CD4-positive, CD25-positive, alpha-beta regulatory T cell (primary cell): ENCODE measurements at regions not wholly inside any gene's neighbourhood (a gene's known extent, or its start where the extent isn't known, plus 50 kb on each side); places are given as distances from the start of the nearest gene placed in this dataset.
"Not testable (repeated sequence)": the region's sequence is repeated elsewhere in the genome, so short reads cannot be mapped to it uniquely, and the experiment has no call there.

ENCODE experiments used
- ATAC-seq, 2 donors: fragments of 150-1000 bp; cut with Tn5 transposase; one replicate each; pipeline ENCODE4 v1.10.0; 2021; ENCODE audit warnings: low read depth in 2 of 2, moderate number of reproducible peaks in 2 of 2, moderate library complexity in 1 of 2
- DNase-seq, 3 donors: peaks; one replicate each; pipeline versions ENCODE4 v3.0.0 to v3.0.0-alpha.2; 2012 to 2022; ENCODE audit warnings: mixed read lengths in 1 of 3
- H3K27ac ChIP-seq: one replicate; pipeline ENCODE4 v1.7.0; 2013; ENCODE audit warnings: mild to moderate bottlenecking, low read length; ENCODE audit not compliant: insufficient read depth, poor library complexity, severe bottlenecking
- H3K27me3 ChIP-seq: one replicate; pipeline ENCODE4 v1.7.0; 2013; ENCODE audit warnings: low read length; ENCODE audit not compliant: control insufficient read depth, insufficient read depth
- H3K36me3 ChIP-seq: one replicate; pipeline ENCODE4 v1.7.0; 2013; ENCODE audit warnings: mild to moderate bottlenecking, low read length, moderate library complexity; ENCODE audit not compliant: control insufficient read depth, insufficient read depth
- H3K4me1 ChIP-seq: 2 replicates; pipeline ENCODE4 v1.7.0; 2013; ENCODE audit warnings: mild to moderate bottlenecking, low read length; ENCODE audit not compliant: insufficient read depth, control insufficient read depth, poor library complexity, severe bottlenecking
- H3K4me3 ChIP-seq: one replicate; pipeline ENCODE4 v1.7.0; 2013; ENCODE audit warnings: low read depth, mild to moderate bottlenecking, low read length, moderate library complexity
- H3K9me3 ChIP-seq, 2 experiments: 1 replicate in 1 of 2; 2 replicates in 1 of 2; pipeline ENCODE4 v1.7.0; 2013; ENCODE audit warnings: low read length in 2 of 2, mild to moderate bottlenecking in 1 of 2, moderate library complexity in 1 of 2; ENCODE audit not compliant: control insufficient read depth in 2 of 2
- H3K27ac Mint-ChIP-seq, 3 donors: one replicate each; pipeline ENCODE4 v1.8.0; 2020 to 2022; ENCODE audit warnings: mild to moderate bottlenecking in 3 of 3, mixed read lengths in 3 of 3, moderate library complexity in 2 of 3
- H3K27me3 Mint-ChIP-seq: one replicate; pipeline ENCODE4 v1.8.0; 2022; ENCODE audit warnings: mild to moderate bottlenecking, mixed read lengths
- H3K36me3 Mint-ChIP-seq: one replicate; pipeline ENCODE4 v1.8.0; 2020; ENCODE audit warnings: mixed read lengths
- H3K4me1 Mint-ChIP-seq, 4 donors: one replicate each; pipeline ENCODE4 v1.8.0; 2020 to 2022; ENCODE audit warnings: mixed read lengths in 4 of 4, mild to moderate bottlenecking in 1 of 4
- H3K4me3 Mint-ChIP-seq, 4 donors: one replicate each; pipeline ENCODE4 v1.8.0; 2020 to 2022; ENCODE audit warnings: mild to moderate bottlenecking in 4 of 4, mixed read lengths in 4 of 4, moderate library complexity in 3 of 4
- H3K9me3 Mint-ChIP-seq, 7 donors: one replicate each; pipeline ENCODE4 v1.8.0; 2020 to 2022; ENCODE audit warnings: mixed read lengths in 7 of 7, mild to moderate bottlenecking in 3 of 7, moderate library complexity in 2 of 7

GRCh38 chr18:39449566-39449965, 1884.0 kb upstream of the CELF4 start:
- ATAC-seq: no peak
- Histone ChIP-seq H3K9me3 (no peaks in the 10 kb centered on the region), H3K4me3 (no peak overlapping the region), H3K36me3 (no peaks in the 10 kb centered on the region), H3K27me3 (no peaks in the 10 kb centered on the region), H3K4me1 (no peaks in the 10 kb centered on the region), H3K27ac (no peak overlapping the region)
- Mint-ChIP-seq H3K36me3 (no peaks in the 10 kb centered on the region), H3K27ac (no peak overlapping the region), H3K4me3 (no peak overlapping the region), H3K27me3 (no peaks in the 10 kb centered on the region), H3K9me3 (peaks cover 6 to 35% (median 10%) of the 10 kb centered on the region in 7 donors), H3K4me1 (no peaks in the 10 kb centered on the region)
- DNase-seq: no peak

GRCh38 chr18:39448942-39449341, 1883.3 kb upstream of the CELF4 start:
- Histone ChIP-seq H3K9me3 (no peaks in the 10 kb centered on the region), H3K27me3 (no peaks in the 10 kb centered on the region), H3K4me3 (no peak overlapping the region), H3K27ac (no peak overlapping the region), H3K36me3 (no peaks in the 10 kb centered on the region), H3K4me1 (no peaks in the 10 kb centered on the region)
- Mint-ChIP-seq H3K27ac (no peak overlapping the region), H3K27me3 (no peaks in the 10 kb centered on the region), H3K9me3 (peaks cover 6 to 38% (median 11%) of the 10 kb centered on the region in 7 donors), H3K36me3 (no peaks in the 10 kb centered on the region), H3K4me1 (no peaks in the 10 kb centered on the region), H3K4me3 (no peak overlapping the region)
- DNase-seq (no peak), ATAC-seq (no peak)

- not testable (repeated sequence) for H3K4me3 ChIP-seq, H3K36me3 Mint-ChIP-seq, H3K36me3 ChIP-seq, H3K27ac ChIP-seq, H3K4me3 Mint-ChIP-seq, H3K4me1 ChIP-seq, H3K9me3 ChIP-seq, H3K27me3 Mint-ChIP-seq, DNase-seq, H3K4me1 Mint-ChIP-seq, ATAC-seq, H3K27ac Mint-ChIP-seq, H3K27me3 ChIP-seq
- H3K9me3 Mint-ChIP-seq: peaks cover 5 to 38% (median 15%) of the 10 kb centered on the region in 7 donors
Observed at GRCh38 chr18:39444957-39445356, 1879.4 kb upstream of the CELF4 start.

GRCh38 chr18:39441648-39442047, 1876.0 kb upstream of the CELF4 start:
- H3K4me3 Mint-ChIP-seq: no peak overlapping the region
- H3K27me3 Mint-ChIP-seq: no peaks in the 10 kb centered on the region
- Histone ChIP-seq H3K36me3 (no peaks in the 10 kb centered on the region), H3K27me3 (no peaks in the 10 kb centered on the region), H3K27ac (no peak overlapping the region), H3K4me3 (no peak overlapping the region), H3K9me3 (peaks cover 0 to 2% of the 10 kb centered on the region in 2 experiments), H3K4me1 (no peaks in the 10 kb centered on the region)
- H3K9me3 Mint-ChIP-seq: peaks cover 5 to 29% (median 15%) of the 10 kb centered on the region in 7 donors
- no peak overlapping the region for H3K27ac Mint-ChIP-seq
- H3K4me1 Mint-ChIP-seq: no peaks in the 10 kb centered on the region
- ATAC-seq (no peak), DNase-seq (no peak)
- no peaks in the 10 kb centered on the region for H3K36me3 Mint-ChIP-seq

- no peak for ATAC-seq
- Mint-ChIP-seq H3K36me3 (no peaks in the 10 kb centered on the region), H3K27me3 (no peaks in the 10 kb centered on the region), H3K4me3 (no peak overlapping the region), H3K9me3 (peaks cover 0 to 13% (median 5%) of the 10 kb centered on the region in 7 donors), H3K27ac (no peak overlapping the region), H3K4me1 (no peaks in the 10 kb centered on the region)
- Histone ChIP-seq H3K9me3 (no peaks in the 10 kb centered on the region), H3K4me3 (no peak overlapping the region), H3K36me3 (no peaks in the 10 kb centered on the region), H3K27me3 (no peaks in the 10 kb centered on the region), H3K4me1 (no peaks in the 10 kb centered on the region), H3K27ac (no peak overlapping the region)
- DNase-seq: no peak
Observed at GRCh38 chr18:39435996-39436395, 1870.4 kb upstream of the CELF4 start.

- Histone ChIP-seq H3K27me3 (no peaks in the 10 kb centered on the region), H3K36me3 (no peaks in the 10 kb centered on the region), H3K9me3 (no peaks in the 10 kb centered on the region), H3K4me1 (no peaks in the 10 kb centered on the region), H3K27ac (no peak overlapping the region), H3K4me3 (no peak overlapping the region)
- DNase-seq: no peak
- no peaks in the 10 kb centered on the region for H3K4me1 Mint-ChIP-seq
- ATAC-seq: no peak
- no peak overlapping the region for H3K4me3 Mint-ChIP-seq
- no peak overlapping the region for H3K27ac Mint-ChIP-seq
- H3K27me3 Mint-ChIP-seq: no peaks in the 10 kb centered on the region
- peaks cover 0 to 21% (median 7%) of the 10 kb centered on the region in 7 donors for H3K9me3 Mint-ChIP-seq
- H3K36me3 Mint-ChIP-seq: no peaks in the 10 kb centered on the region
Observed at GRCh38 chr18:39435209-39435608, 1869.6 kb upstream of the CELF4 start.

- no peaks in the 10 kb centered on the region for H3K9me3 ChIP-seq
- H3K27me3 Mint-ChIP-seq: no peaks in the 10 kb centered on the region
- DNase-seq: no peak
- H3K4me1 ChIP-seq: no peaks in the 10 kb centered on the region
- no peaks in the 10 kb centered on the region for H3K4me1 Mint-ChIP-seq
- no peak overlapping the region for H3K4me3 ChIP-seq
- no peak for ATAC-seq
- no peaks in the 10 kb centered on the region for H3K36me3 Mint-ChIP-seq
- H3K9me3 Mint-ChIP-seq: peaks cover 0 to 24% (median 7%) of the 10 kb centered on the region in 7 donors
- H3K4me3 Mint-ChIP-seq: no peak overlapping the region
- no peaks in the 10 kb centered on the region for H3K36me3 ChIP-seq
- H3K27ac ChIP-seq: no peak overlapping the region
- no peaks in the 10 kb centered on the region for H3K27me3 ChIP-seq
- H3K27ac Mint-ChIP-seq: no peak overlapping the region
Observed at GRCh38 chr18:39434223-39434920, 1868.8 kb upstream of the CELF4 start.

- Mint-ChIP-seq H3K36me3 (no peaks in the 10 kb centered on the region), H3K4me1 (no peaks in the 10 kb centered on the region), H3K4me3 (no peak overlapping the region), H3K27me3 (no peaks in the 10 kb centered on the region), H3K9me3 (peaks cover 0 to 37% (median 11%) of the 10 kb centered on the region in 7 donors), H3K27ac (no peak overlapping the region)
- H3K27me3 ChIP-seq: no peaks in the 10 kb centered on the region
- H3K27ac ChIP-seq: no peak overlapping the region
- no peaks in the 10 kb centered on the region for H3K9me3 ChIP-seq
- no peaks in the 10 kb centered on the region for H3K4me1 ChIP-seq
- no peaks in the 10 kb centered on the region for H3K36me3 ChIP-seq
- no peak for ATAC-seq
- DNase-seq: no peak
- no peak overlapping the region for H3K4me3 ChIP-seq
Observed at GRCh38 chr18:39425172-39425850, 1859.7 kb upstream of the CELF4 start.
